ENCODE measurements at regions not wholly inside any gene's neighbourhood (a gene's known extent, or its start where the extent isn't known, plus 50 kb on each side); places are given as distances from the start of the nearest gene placed in this dataset.
"Not testable (repeated sequence)": the region's sequence is repeated elsewhere in the genome, so short reads cannot be mapped to it uniquely, and the experiment has no call there.

GRCh38 chr10:117830787-117831212 lies 215.9 kb downstream of the RAB11FIP2 start:
- no peak overlapping the region for H3K27ac ChIP-seq
- TF ChIP-seq, protein P1, sequence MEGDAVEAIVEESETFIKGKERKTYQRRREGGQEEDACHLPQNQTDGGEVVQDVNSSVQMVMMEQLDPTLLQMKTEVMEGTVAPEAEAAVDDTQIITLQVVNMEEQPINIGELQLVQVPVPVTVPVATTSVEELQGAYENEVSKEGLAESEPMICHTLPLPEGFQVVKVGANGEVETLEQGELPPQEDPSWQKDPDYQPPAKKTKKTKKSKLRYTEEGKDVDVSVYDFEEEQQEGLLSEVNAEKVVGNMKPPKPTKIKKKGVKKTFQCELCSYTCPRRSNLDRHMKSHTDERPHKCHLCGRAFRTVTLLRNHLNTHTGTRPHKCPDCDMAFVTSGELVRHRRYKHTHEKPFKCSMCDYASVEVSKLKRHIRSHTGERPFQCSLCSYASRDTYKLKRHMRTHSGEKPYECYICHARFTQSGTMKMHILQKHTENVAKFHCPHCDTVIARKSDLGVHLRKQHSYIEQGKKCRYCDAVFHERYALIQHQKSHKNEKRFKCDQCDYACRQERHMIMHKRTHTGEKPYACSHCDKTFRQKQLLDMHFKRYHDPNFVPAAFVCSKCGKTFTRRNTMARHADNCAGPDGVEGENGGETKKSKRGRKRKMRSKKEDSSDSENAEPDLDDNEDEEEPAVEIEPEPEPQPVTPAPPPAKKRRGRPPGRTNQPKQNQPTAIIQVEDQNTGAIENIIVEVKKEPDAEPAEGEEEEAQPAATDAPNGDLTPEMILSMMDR (conservative IDR thresholded peaks at IDR 0.05), result no peak

GRCh38 chr10:117838500-117839498 lies 207.9 kb downstream of the RAB11FIP2 start:
- not testable (repeated sequence) for H3K27ac ChIP-seq

DNA sequence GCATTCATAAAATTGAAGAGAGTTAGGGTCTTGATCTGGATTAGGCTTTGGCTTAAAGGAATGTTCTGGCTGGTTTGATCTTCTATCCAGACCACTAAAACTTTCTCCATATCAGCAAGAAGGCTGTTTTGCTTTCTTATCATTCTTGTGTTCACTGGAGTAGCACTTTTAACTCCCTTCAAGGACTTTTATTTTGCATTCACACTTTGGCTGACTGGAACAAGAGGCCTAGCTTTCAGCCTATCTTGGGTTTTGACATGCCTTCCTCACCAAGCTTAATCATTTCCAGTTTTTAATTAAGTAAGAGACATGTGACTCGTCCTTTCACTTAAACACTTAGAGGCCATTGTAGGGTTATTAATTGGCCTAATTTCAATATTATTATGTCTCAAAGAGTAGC lies 190.3 kb downstream of the RAB11FIP2 start:
- H3K27ac ChIP-seq, result not testable (repeated sequence)

- H3K27ac ChIP-seq, result no peak overlapping the region
- TF ChIP-seq, protein P1 (conservative IDR thresholded peaks at IDR 0.05), result no peak
Measured at GRCh38 chr10:117860135-117860534, 186.6 kb downstream of the RAB11FIP2 start.

GRCh38 chr10:117860823-117861222 lies 185.9 kb downstream of the RAB11FIP2 start:
- TF ChIP-seq, protein P1 (conservative IDR thresholded peaks at IDR 0.05), result peak; percentile 60
- no peak overlapping the region for H3K27ac ChIP-seq

DNA sequence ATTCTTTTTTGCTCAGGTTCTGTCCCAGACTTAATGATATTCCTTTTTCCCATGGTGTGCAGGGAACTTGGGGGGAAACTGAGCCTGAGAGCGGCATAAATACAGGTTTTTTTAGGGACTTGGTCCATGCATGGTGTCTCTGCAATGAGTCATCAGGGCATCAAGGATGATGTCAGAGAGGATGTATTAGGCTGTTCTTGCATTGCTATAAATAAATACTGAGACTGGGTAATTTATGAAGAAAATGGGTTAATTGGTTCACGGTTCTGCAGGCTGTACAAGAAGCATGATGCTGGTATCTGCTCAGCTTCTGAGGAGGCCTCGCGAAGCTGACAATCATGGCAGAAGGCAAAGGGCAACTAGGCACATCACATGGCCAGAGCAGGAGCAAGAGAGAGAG lies 185.4 kb downstream of the RAB11FIP2 start:
- TF ChIP-seq, protein P1 (conservative IDR thresholded peaks at IDR 0.05), result no peak
- H3K27ac ChIP-seq, result no peak overlapping the region

- TF ChIP-seq, protein P1 (conservative IDR thresholded peaks at IDR 0.05), result no peak
- H3K27ac ChIP-seq, result no peak overlapping the region
Measured at GRCh38 chr10:117863771-117864170, 183.0 kb downstream of the RAB11FIP2 start.

GRCh38 chr10:117865945-117866344 lies 180.8 kb downstream of the RAB11FIP2 start:
- no peak overlapping the region for H3K27ac ChIP-seq
- TF ChIP-seq, protein P1 (conservative IDR thresholded peaks at IDR 0.05), result no peak
